Prostate gland (tissue), 2 donors: ENCODE measurements at regions not wholly inside any gene's neighbourhood (a gene's known extent, or its start where the extent isn't known, plus 50 kb on each side); places are given as distances from the start of the nearest gene placed in this dataset.

ENCODE experiments used
- DNase-seq: peaks from one replicate; pipeline ENCODE4 v3.0.0-alpha.2; 2019; ENCODE audit warnings: low spot score
- H3K27ac ChIP-seq, 2 donors: fragments of 200-600 bp; sonication (generic); 2 replicates each; pipeline ENCODE4 v1.5.1; 2017 to 2019
- H3K27me3 ChIP-seq: fragments of 200-600 bp; sonication (generic); replicated peaks from 2 replicates; pipeline ENCODE4 v1.5.1; 2019; ENCODE audit not compliant: insufficient read depth
- H3K36me3 ChIP-seq, 2 donors: fragments of 200-600 bp; sonication (generic); 1 replicate in 1 of 2; 2 replicates in 1 of 2; pipeline versions ENCODE4 v1.5.1 to v1.8.1; 2017 to 2019
- H3K4me1 ChIP-seq: fragments of 200-600 bp; sonication (generic); replicated peaks from 2 replicates; pipeline ENCODE4 v1.5.1; 2019
- H3K4me3 ChIP-seq, 2 donors: fragments of 200-600 bp; sonication (generic); 2 replicates each; pipeline ENCODE4 v1.5.1; 2017 to 2019
- H3K9me3 ChIP-seq: fragments of 200-600 bp; sonication (generic); 2 replicates; pipeline ENCODE4 v1.5.1; 2017
- POLR2A ChIP-seq: fragments of 450-650 bp; IDR thresholded peaks from one replicate; pipeline ENCODE4 v1.6.1; 2016; ENCODE audit warnings: antibody characterized with exemption, mild to moderate bottlenecking
- POLR2AphosphoS5 ChIP-seq: sonication (generic); formaldehyde crosslinking; IDR thresholded peaks from one replicate; pipeline ENCODE4 v1.6.1; 2017; ENCODE audit warnings: antibody characterized with exemption
- WGBS: methylation state at CpG from one replicate; pipeline ENCODE4 v1.1.5; 2018; 5-methylcytosine and 5-hydroxymethylcytosine counted together
- intact Hi-C: fragments of 100-400 bp; cut with DNase I; formaldehyde crosslinking; loops from one replicate; pipeline ENCODE4 v1.14.2; 2022
- TF ChIP-seq, protein P1 (sequence below), 4 experiments: fragments of 200-600 bp in 2 of 4; fragments of 450-650 bp in 2 of 4; sonication (generic) in 2 of 4; IDR thresholded peaks; 1 replicate in 3 of 4; 2 replicates in 1 of 4; pipeline ENCODE4 v1.5.1; 2016 to 2019; ENCODE audit warnings: antibody characterized with exemption in 4 of 4, mild to moderate bottlenecking in 2 of 4, moderate library complexity in 2 of 4

DNA sequence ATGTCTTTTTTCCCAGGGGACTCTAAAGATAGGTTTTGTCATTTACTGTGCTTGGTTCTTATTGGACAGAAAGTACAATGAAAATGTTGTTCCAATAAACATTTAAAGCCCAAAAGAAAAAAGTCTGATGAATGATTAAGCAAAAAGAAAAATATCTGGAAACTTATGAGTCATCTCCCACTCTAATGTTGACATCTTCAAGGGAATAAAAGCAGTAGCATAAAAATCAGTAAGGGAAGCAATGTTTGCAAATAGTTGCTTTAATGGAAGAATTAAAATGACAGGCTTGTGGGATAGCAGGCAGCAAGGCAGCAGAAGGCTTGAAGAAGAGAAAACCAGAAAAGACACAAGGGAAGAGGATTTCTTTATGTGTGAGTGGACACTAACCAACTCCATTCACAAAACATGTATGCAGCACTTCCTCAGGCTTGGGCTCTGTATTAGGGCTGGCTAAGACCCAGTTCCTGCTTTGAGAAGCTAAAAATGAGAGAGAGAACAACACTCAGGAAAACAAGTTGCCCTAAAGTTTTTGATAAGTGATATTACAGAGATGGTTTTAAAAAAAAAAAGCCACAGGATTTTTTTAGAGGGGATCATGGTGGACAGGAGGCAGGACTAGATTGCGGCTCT lies 263.2 kb upstream of the NT5E start:
- intact Hi-C loops = no loop called here
- TF ChIP-seq, protein P1, sequence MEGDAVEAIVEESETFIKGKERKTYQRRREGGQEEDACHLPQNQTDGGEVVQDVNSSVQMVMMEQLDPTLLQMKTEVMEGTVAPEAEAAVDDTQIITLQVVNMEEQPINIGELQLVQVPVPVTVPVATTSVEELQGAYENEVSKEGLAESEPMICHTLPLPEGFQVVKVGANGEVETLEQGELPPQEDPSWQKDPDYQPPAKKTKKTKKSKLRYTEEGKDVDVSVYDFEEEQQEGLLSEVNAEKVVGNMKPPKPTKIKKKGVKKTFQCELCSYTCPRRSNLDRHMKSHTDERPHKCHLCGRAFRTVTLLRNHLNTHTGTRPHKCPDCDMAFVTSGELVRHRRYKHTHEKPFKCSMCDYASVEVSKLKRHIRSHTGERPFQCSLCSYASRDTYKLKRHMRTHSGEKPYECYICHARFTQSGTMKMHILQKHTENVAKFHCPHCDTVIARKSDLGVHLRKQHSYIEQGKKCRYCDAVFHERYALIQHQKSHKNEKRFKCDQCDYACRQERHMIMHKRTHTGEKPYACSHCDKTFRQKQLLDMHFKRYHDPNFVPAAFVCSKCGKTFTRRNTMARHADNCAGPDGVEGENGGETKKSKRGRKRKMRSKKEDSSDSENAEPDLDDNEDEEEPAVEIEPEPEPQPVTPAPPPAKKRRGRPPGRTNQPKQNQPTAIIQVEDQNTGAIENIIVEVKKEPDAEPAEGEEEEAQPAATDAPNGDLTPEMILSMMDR (IDR thresholded peaks at IDR 0.05) = no peak
- TF ChIP-seq POLR2A (no peak), POLR2AphosphoS5 (no peak)
- Histone ChIP-seq H3K36me3 (no peaks in the 10 kb centered on the region), H3K4me3 (no peak overlapping the region), H3K27me3 (no peaks in the 10 kb centered on the region), H3K27ac (no peak overlapping the region), H3K4me1 (no peaks in the 10 kb centered on the region), H3K9me3 (no peaks in the 10 kb centered on the region)
- WGBS = 89% methylated on average over 1 of the region's 1 CpG
- DNase-seq = no peak

GRCh38 chr6:85185977-85186376 lies 263.9 kb upstream of the NT5E start:
- TF ChIP-seq POLR2AphosphoS5 (no peak), POLR2A (no peak)
- TF ChIP-seq, protein P1 (IDR thresholded peaks at IDR 0.05) = no peak
- WGBS = 90% methylated on average over 1 of the region's 1 CpG
- Histone ChIP-seq H3K4me3 (no peak overlapping the region), H3K36me3 (no peaks in the 10 kb centered on the region), H3K27me3 (no peaks in the 10 kb centered on the region), H3K4me1 (no peaks in the 10 kb centered on the region), H3K27ac (no peak overlapping the region), H3K9me3 (no peaks in the 10 kb centered on the region)
- intact Hi-C loops = no loop called here
- DNase-seq = no peak

DNA sequence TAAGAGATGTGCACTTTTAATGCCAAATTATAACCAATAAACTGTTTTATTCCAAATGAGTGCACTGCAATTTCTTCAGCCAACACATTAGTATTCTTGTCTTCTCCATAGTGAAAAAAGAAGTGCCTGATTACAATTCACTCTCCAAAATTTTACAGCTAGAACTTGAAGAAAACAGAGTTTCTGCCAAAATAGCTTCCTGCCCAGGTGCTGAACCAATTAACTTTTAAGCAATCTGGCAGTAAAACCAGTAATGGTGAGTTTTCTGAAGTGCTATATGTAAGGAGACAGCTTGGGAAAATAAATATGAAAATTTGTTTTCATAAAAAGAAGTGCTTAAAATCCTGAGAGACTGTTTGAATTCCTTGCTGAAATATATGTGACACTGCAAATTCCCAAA lies 266.0 kb upstream of the NT5E start:
- Histone ChIP-seq H3K4me1 (no peaks in the 10 kb centered on the region), H3K9me3 (no peaks in the 10 kb centered on the region), H3K4me3 (no peak overlapping the region), H3K27ac (no peak overlapping the region), H3K36me3 (no peaks in the 10 kb centered on the region), H3K27me3 (no peaks in the 10 kb centered on the region)
- no peak for DNase-seq
- intact Hi-C loops = no loop called here
- TF ChIP-seq, protein P1 (IDR thresholded peaks at IDR 0.05) = no peak
- TF ChIP-seq POLR2A (no peak), POLR2AphosphoS5 (no peak)

DNA sequence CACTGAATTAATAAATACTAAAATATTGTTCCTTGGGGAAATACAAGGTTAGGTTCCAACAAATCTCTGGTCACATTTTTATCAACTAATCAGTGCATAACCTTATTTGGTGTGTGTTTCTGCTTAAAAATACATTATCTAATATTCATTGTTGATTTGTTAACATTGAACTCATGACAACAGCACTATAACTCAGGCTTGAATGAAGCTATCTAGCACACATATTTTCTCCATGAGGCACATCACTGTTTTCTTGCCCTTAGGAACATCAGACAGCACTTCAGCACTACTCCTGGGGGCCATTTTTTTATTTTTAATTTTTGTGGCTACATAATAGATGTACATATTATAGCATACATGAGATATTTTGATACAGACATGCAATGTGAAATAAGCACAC lies 277.2 kb upstream of the NT5E start:
- H3K4me1 ChIP-seq = no peaks in the 10 kb centered on the region
- TF ChIP-seq POLR2AphosphoS5 (no peak), POLR2A (no peak)
- TF ChIP-seq, protein P1 (IDR thresholded peaks at IDR 0.05) = no peak
- intact Hi-C loops = no loop called here
- no peak for DNase-seq
- H3K27me3 ChIP-seq = no peaks in the 10 kb centered on the region
- H3K9me3 ChIP-seq = no peaks in the 10 kb centered on the region
- H3K27ac ChIP-seq = no peak overlapping the region
- no peak overlapping the region for H3K4me3 ChIP-seq
- no peaks in the 10 kb centered on the region for H3K36me3 ChIP-seq

DNA sequence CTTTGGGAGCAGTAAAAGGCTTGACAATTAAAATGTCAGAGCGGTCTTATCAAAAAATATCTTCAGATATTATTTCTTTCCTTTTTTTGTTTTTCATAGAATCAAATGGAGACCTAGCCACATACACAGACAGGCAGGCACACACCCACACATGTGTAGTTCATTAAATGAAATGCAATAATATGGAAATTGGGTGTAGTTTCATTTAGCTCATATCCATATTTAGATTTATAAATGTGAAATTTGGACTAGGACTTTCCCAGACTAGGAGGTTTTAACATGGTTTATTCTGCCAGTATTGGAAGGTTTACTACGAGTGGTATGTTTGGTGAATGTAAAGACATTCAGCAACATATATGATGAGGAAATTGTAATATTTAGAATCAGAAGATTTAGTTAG lies 277.7 kb upstream of the NT5E start:
- Histone ChIP-seq H3K36me3 (no peaks in the 10 kb centered on the region), H3K4me1 (no peaks in the 10 kb centered on the region), H3K27ac (no peak overlapping the region), H3K9me3 (no peaks in the 10 kb centered on the region), H3K27me3 (no peaks in the 10 kb centered on the region), H3K4me3 (no peak overlapping the region)
- intact Hi-C loops = no loop called here
- no peak for DNase-seq
- no peak for TF ChIP-seq POLR2A
- TF ChIP-seq, protein P1 (IDR thresholded peaks at IDR 0.05) = no peak
- no peak for TF ChIP-seq POLR2AphosphoS5
- 90% methylated on average over 2 of the region's 2 CpGs for WGBS
